Suprapubic skin (tissue), 4 donors: ENCODE measurements at regions not wholly inside any gene's neighbourhood (a gene's known extent, or its start where the extent isn't known, plus 50 kb on each side); places are given as distances from the start of the nearest gene placed in this dataset.

Experiments used
- DNase-seq, 2 donors: peaks; one replicate each; pipeline ENCODE4 v3.0.0-alpha.2; 2019; ENCODE audit warnings: low spot score in 2 of 2
- H3K27ac ChIP-seq: fragments of 200-600 bp; sonication (generic); one replicate; pipeline ENCODE4 v1.5.1; 2019
- H3K27me3 ChIP-seq: fragments of 200-600 bp; sonication (generic); one replicate; pipeline ENCODE4 v1.5.1; 2019
- H3K36me3 ChIP-seq: fragments of 200-600 bp; sonication (generic); one replicate; pipeline ENCODE4 v1.5.1; 2019
- H3K4me1 ChIP-seq: fragments of 200-600 bp; sonication (generic); one replicate; pipeline ENCODE4 v1.5.1; 2019
- H3K4me3 ChIP-seq: fragments of 200-600 bp; sonication (generic); one replicate; pipeline ENCODE4 v1.5.1; 2019; ENCODE audit warnings: mild to moderate bottlenecking
- H3K9me3 ChIP-seq: fragments of 200-600 bp; sonication (generic); one replicate; pipeline ENCODE4 v1.5.1; 2019
- EP300 ChIP-seq: sonication (generic); formaldehyde crosslinking; IDR thresholded peaks from one replicate; pipeline ENCODE4 v1.6.1; 2017; ENCODE audit warnings: antibody characterized with exemption
- POLR2A ChIP-seq, 2 donors: fragments of 450-650 bp; IDR thresholded peaks; one replicate each; pipeline ENCODE4 v1.6.1; 2017; ENCODE audit warnings: antibody characterized with exemption in 2 of 2, mild to moderate bottlenecking in 2 of 2, moderate library complexity in 2 of 2
- POLR2AphosphoS5 ChIP-seq, 3 donors: sonication (generic); formaldehyde crosslinking; IDR thresholded peaks; one replicate each; pipeline ENCODE4 v1.6.1; 2017; ENCODE audit warnings: antibody characterized with exemption in 3 of 3
- WGBS: methylation state at CpG from one replicate; pipeline ENCODE4 v1.1.5; 2018; 5-methylcytosine and 5-hydroxymethylcytosine counted together
- TF ChIP-seq, protein P1 (sequence below), 2 donors: fragments of 200-600 bp in 1 of 2; fragments of 450-650 bp in 1 of 2; sonication (generic) in 1 of 2; IDR thresholded peaks; one replicate each; pipeline ENCODE4 v1.5.1; 2016 to 2019; ENCODE audit warnings: antibody characterized with exemption in 2 of 2, mild to moderate bottlenecking in 1 of 2, moderate library complexity in 1 of 2

DNA sequence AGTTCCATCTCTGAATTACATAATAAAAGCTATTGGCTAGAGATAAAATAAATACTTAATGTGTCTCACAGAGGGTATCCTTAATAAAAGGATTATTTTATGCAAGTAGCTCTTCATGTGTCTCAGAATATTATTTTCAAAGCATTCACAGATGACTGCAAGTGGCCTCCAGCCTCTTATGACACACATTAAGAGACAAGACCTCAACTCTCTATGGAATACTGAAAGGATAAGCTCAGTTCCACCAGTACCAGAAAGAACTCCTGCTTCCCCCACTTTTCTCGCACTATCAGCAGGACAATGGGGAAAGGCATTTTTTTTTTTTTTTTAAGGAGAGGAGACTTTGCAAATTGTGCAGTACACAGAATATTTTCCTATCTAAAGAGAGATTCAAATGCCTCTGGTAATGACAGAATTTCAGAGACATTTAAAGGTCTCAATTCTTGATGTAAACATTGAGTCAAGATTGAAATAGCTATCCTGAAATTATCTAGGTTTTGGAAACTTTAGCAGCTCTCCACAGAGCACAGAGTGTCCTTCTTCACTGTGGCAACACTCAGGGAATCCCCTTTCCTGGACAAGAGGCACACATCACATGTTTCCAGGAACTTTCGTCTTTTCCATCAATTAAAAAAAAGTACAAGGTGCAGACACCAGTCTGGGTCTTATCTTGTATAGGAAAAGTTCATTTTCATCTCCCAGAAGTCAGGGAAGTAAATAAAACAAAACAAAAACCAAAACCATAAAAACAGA, 122.0 kb upstream of the ANK3 start:
- Histone ChIP-seq H3K4me1 (peaks cover 5% of the 10 kb centered on the region), H3K9me3 (no peaks in the 10 kb centered on the region), H3K27me3 (no peaks in the 10 kb centered on the region), H3K36me3 (no peaks in the 10 kb centered on the region), H3K27ac (no peak overlapping the region), H3K4me3 (no peak overlapping the region)
- TF ChIP-seq, protein P1, sequence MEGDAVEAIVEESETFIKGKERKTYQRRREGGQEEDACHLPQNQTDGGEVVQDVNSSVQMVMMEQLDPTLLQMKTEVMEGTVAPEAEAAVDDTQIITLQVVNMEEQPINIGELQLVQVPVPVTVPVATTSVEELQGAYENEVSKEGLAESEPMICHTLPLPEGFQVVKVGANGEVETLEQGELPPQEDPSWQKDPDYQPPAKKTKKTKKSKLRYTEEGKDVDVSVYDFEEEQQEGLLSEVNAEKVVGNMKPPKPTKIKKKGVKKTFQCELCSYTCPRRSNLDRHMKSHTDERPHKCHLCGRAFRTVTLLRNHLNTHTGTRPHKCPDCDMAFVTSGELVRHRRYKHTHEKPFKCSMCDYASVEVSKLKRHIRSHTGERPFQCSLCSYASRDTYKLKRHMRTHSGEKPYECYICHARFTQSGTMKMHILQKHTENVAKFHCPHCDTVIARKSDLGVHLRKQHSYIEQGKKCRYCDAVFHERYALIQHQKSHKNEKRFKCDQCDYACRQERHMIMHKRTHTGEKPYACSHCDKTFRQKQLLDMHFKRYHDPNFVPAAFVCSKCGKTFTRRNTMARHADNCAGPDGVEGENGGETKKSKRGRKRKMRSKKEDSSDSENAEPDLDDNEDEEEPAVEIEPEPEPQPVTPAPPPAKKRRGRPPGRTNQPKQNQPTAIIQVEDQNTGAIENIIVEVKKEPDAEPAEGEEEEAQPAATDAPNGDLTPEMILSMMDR (IDR thresholded peaks at IDR 0.05), result no peak
- TF ChIP-seq EP300 (no peak), POLR2AphosphoS5 (IDR thresholded peaks at IDR 0.05) (no peak), POLR2A (IDR thresholded peaks at IDR 0.05) (no peak)
- WGBS, result 63% methylated on average over 2 of the region's 2 CpGs
- DNase-seq, result no peak

DNA sequence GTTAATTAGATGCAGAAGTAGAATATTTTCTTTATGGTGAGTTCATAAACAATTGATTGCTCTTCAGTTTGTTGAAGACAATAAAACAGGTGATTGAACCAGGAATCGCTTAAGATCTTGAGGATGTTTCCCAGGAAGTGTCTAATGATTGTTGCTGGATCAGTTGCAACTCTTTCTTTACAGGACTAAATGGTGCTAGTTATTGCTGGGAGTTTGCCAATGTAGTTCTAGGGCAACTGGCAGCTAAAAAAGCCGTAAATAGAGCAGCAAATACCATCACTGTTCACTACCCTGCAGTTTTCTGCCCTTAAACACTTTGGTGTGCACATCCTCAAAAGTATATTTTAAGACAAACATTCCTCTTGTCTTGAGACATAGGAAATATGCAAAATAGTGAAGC, 119.2 kb upstream of the ANK3 start:
- DNase-seq, result no peak
- Histone ChIP-seq H3K27me3 (no peaks in the 10 kb centered on the region), H3K4me1 (peaks cover 5% of the 10 kb centered on the region), H3K4me3 (no peak overlapping the region), H3K36me3 (no peaks in the 10 kb centered on the region), H3K9me3 (no peaks in the 10 kb centered on the region), H3K27ac (no peak overlapping the region)
- WGBS, result 51% methylated on average over 2 of the region's 2 CpGs
- TF ChIP-seq EP300, result no peak
- TF ChIP-seq, protein P1 (IDR thresholded peaks at IDR 0.05), result no peak
- no peak for TF ChIP-seq POLR2A (IDR thresholded peaks at IDR 0.05)
- no peak for TF ChIP-seq POLR2AphosphoS5 (IDR thresholded peaks at IDR 0.05)

DNA sequence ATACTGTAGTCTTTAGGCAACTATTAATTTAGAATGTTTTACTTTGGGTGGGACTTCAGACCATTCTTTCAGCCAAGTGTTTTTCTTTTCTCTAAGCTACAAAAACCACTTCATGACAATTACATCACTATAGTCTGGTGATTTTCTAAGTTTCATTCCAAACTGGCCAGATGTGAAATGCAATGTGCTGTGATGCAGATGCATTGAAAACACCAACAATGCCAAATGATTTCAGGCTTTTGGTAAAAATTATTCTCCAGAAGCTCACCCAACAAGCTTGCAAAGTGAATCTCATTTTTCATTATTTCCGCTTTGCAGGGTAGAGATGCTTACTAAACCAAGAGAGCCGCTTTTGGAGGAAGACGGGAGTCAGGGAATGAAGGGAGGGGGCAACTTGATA, 118.4 kb upstream of the ANK3 start:
- TF ChIP-seq, protein P1 (IDR thresholded peaks at IDR 0.05), result no peak
- no peak for TF ChIP-seq POLR2AphosphoS5 (IDR thresholded peaks at IDR 0.05)
- DNase-seq, result no peak
- peaks cover 5% of the 10 kb centered on the region for H3K4me1 ChIP-seq
- H3K27me3 ChIP-seq, result no peaks in the 10 kb centered on the region
- H3K9me3 ChIP-seq, result no peaks in the 10 kb centered on the region
- H3K36me3 ChIP-seq, result no peaks in the 10 kb centered on the region
- no peak overlapping the region for H3K27ac ChIP-seq
- WGBS, result 72% methylated on average over 3 of the region's 3 CpGs
- no peak overlapping the region for H3K4me3 ChIP-seq

DNA sequence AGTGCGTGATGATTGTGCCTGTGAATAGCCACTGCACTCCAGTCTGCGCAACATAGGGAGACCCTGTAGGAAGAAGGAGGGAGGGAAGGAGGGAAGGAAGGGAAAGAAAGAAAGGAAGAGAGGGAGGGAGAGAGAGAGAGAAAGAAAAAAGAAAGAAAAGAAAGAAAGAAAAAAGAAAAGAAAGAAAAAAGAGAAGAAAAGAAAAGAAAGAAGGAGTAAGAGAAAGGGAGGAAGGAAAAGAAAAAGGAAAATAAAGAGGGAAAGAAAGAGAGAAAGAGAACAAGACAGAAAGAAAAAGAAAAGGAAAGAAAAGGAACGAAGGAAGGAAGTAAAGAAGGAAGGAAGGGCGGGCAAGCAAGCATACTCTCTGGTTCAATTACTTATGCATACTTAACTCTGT, 112.9 kb upstream of the ANK3 start:
- TF ChIP-seq EP300, result no peak
- TF ChIP-seq POLR2AphosphoS5 (IDR thresholded peaks at IDR 0.05), result no peak
- TF ChIP-seq, protein P1 (IDR thresholded peaks at IDR 0.05), result no peak
- TF ChIP-seq POLR2A (IDR thresholded peaks at IDR 0.05), result no peak
- DNase-seq, result no peak
- Histone ChIP-seq H3K27ac (no peak overlapping the region), H3K4me3 (no peak overlapping the region), H3K27me3 (no peaks in the 10 kb centered on the region), H3K36me3 (no peaks in the 10 kb centered on the region), H3K4me1 (no peaks in the 10 kb centered on the region), H3K9me3 (no peaks in the 10 kb centered on the region)
- WGBS, result 94% methylated on average over 4 of the region's 4 CpGs

DNA sequence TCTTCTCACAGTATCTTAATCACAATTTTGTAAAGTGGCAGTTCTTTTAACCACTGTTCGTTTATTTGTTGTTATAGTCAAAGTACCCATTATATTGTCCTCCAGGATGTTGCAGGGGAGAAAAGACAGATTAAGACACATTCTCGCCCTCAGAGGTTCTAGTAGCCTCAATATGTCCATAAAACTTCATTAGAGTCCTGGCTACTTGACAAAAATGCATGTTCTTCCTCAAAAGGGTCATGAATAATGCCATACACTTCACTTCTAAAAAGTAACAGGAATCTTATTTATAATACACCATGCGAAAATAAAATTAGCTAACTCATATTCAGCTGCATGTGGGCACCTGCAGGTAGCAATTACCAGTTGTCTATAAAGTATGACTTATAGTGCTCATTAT, 109.3 kb upstream of the ANK3 start:
- no peak for DNase-seq
- no peaks in the 10 kb centered on the region for H3K9me3 ChIP-seq
- H3K27ac ChIP-seq, result no peak overlapping the region
- H3K4me3 ChIP-seq, result no peak overlapping the region
- WGBS, result 79% methylated on average over 3 of the region's 3 CpGs
- H3K36me3 ChIP-seq, result no peaks in the 10 kb centered on the region
- H3K4me1 ChIP-seq, result no peaks in the 10 kb centered on the region
- no peaks in the 10 kb centered on the region for H3K27me3 ChIP-seq
- TF ChIP-seq POLR2AphosphoS5 (IDR thresholded peaks at IDR 0.05) (no peak), POLR2A (IDR thresholded peaks at IDR 0.05) (no peak), EP300 (no peak)
- TF ChIP-seq, protein P1 (IDR thresholded peaks at IDR 0.05), result no peak
